ENCODE measurements at regions not wholly inside any gene's neighbourhood (a gene's known extent, or its start where the extent isn't known, plus 50 kb on each side); places are given as distances from the start of the nearest gene placed in this dataset.

- H3K9me3 ChIP-seq = peaks cover 6% of the 10 kb centered on the region
- no peaks in the 10 kb centered on the region for H3K36me3 ChIP-seq
- H3K27ac ChIP-seq = no peak overlapping the region
- H3K4me1 ChIP-seq (ENCODE audit: control insufficient read depth in 1 of 2, low read depth in 2 of 2) = no peaks in the 10 kb centered on the region
- ATAC-seq (ENCODE audit: insufficient number of reproducible peaks, low FRiP score, low read depth) (no peak), DNase-seq (ENCODE audit: low spot score) (no peak)
- no peaks in the 10 kb centered on the region for H3K27me3 ChIP-seq (replicated peaks; ENCODE audit: insufficient read depth)
- H3K4me3 ChIP-seq = no peak overlapping the region
- TF ChIP-seq CTCF (IDR thresholded peaks at IDR 0.05) = no peak
These were observed 63.7 kb upstream of the MRPS22 start for GRCh38 chr3:139280027-139280671.

GRCh38 chr3:139281096-139281495 lies 62.7 kb upstream of the MRPS22 start:
- DNase-seq (ENCODE audit: low spot score) (no peak), ATAC-seq (ENCODE audit: insufficient number of reproducible peaks, low FRiP score, low read depth) (no peak)
- Histone ChIP-seq H3K36me3 (no peaks in the 10 kb centered on the region), H3K27ac (no peak overlapping the region), H3K4me1 (ENCODE audit: control insufficient read depth in 1 of 2, low read depth in 2 of 2) (no peaks in the 10 kb centered on the region), H3K4me3 (no peak overlapping the region), H3K9me3 (peaks cover 6% of the 10 kb centered on the region), H3K27me3 (replicated peaks; ENCODE audit: insufficient read depth) (no peaks in the 10 kb centered on the region)
- TF ChIP-seq CTCF (IDR thresholded peaks at IDR 0.05) = no peak

GRCh38 chr3:139281522-139282196 lies 62.2 kb upstream of the MRPS22 start:
- no peak overlapping the region for H3K4me3 ChIP-seq
- no peaks in the 10 kb centered on the region for H3K36me3 ChIP-seq
- no peaks in the 10 kb centered on the region for H3K4me1 ChIP-seq (ENCODE audit: control insufficient read depth in 1 of 2, low read depth in 2 of 2)
- no peak for TF ChIP-seq CTCF (IDR thresholded peaks at IDR 0.05)
- no peaks in the 10 kb centered on the region for H3K27me3 ChIP-seq (replicated peaks; ENCODE audit: insufficient read depth)
- no peak for DNase-seq (ENCODE audit: low spot score)
- no peak for ATAC-seq (ENCODE audit: insufficient number of reproducible peaks, low FRiP score, low read depth)
- no peak overlapping the region for H3K27ac ChIP-seq
- peaks cover 5% of the 10 kb centered on the region for H3K9me3 ChIP-seq

GRCh38 chr3:139283301-139283700 lies 60.5 kb upstream of the MRPS22 start:
- DNase-seq (ENCODE audit: low spot score) = no peak
- H3K4me3 ChIP-seq = no peak overlapping the region
- no peaks in the 10 kb centered on the region for H3K27me3 ChIP-seq (replicated peaks; ENCODE audit: insufficient read depth)
- H3K4me1 ChIP-seq (ENCODE audit: control insufficient read depth in 1 of 2, low read depth in 2 of 2) = no peaks in the 10 kb centered on the region
- H3K27ac ChIP-seq = no peak overlapping the region
- H3K9me3 ChIP-seq = no peaks in the 10 kb centered on the region
- TF ChIP-seq CTCF (IDR thresholded peaks at IDR 0.05) = no peak
- H3K36me3 ChIP-seq = no peaks in the 10 kb centered on the region
- no peak for ATAC-seq (ENCODE audit: insufficient number of reproducible peaks, low FRiP score, low read depth)

- ATAC-seq (ENCODE audit: insufficient number of reproducible peaks, low FRiP score, low read depth) (no peak), DNase-seq (ENCODE audit: low spot score) (no peak)
- Histone ChIP-seq H3K4me1 (ENCODE audit: control insufficient read depth in 1 of 2, low read depth in 2 of 2) (no peaks in the 10 kb centered on the region), H3K27me3 (replicated peaks; ENCODE audit: insufficient read depth) (no peaks in the 10 kb centered on the region), H3K9me3 (no peaks in the 10 kb centered on the region), H3K4me3 (no peak overlapping the region), H3K36me3 (no peaks in the 10 kb centered on the region), H3K27ac (no peak overlapping the region)
- TF ChIP-seq CTCF (IDR thresholded peaks at IDR 0.05) = no peak
These were observed 59.6 kb upstream of the MRPS22 start for GRCh38 chr3:139284221-139284620.
